Activated CD4-positive, alpha-beta T cell treated with anti-CD3 and anti-CD28 coated beads for 36 hours (primary cell): ENCODE measurements at regions not wholly inside any gene's neighbourhood (a gene's known extent, or its start where the extent isn't known, plus 50 kb on each side); places are given as distances from the start of the nearest gene placed in this dataset.

ENCODE experiments used
- ATAC-seq: fragments of 200-7000 bp; cut with Tn5 transposase; one replicate; pipeline ENCODE4 v1.10.0; 2021; ENCODE audit warnings: mild to moderate bottlenecking, moderate library complexity
- CTCF ChIA-PET: fragments of 350-600 bp; sonication (Branson Sonifier 250); formaldehyde crosslinking; loops from one replicate; lab custom pipeline; 2021; ENCODE audit warnings: antibody characterized with exemption; lab: Charles Lee
- POLR2A ChIA-PET: fragments of 350-600 bp; sonication (Branson Sonifier 250); formaldehyde crosslinking; loops from one replicate; lab custom pipeline; 2021; ENCODE audit warnings: antibody characterized with exemption, inconsistent platforms; lab: Charles Lee
- DNase-seq: peaks from one replicate; pipeline ENCODE4 v3.0.0-alpha.2; 2020
- H3K27ac Mint-ChIP-seq: one replicate; pipeline ENCODE4 v1.8.0; 2021; ENCODE audit warnings: mixed read lengths
- H3K27me3 Mint-ChIP-seq: one replicate; pipeline ENCODE4 v1.8.0; 2021; ENCODE audit warnings: mixed read lengths
- H3K36me3 Mint-ChIP-seq: one replicate; pipeline ENCODE4 v1.8.0; 2021; ENCODE audit warnings: low read depth, mixed read lengths
- H3K4me1 Mint-ChIP-seq: one replicate; pipeline ENCODE4 v1.8.0; 2021; ENCODE audit warnings: mixed read lengths
- H3K4me3 Mint-ChIP-seq: one replicate; pipeline ENCODE4 v1.8.0; 2021; ENCODE audit warnings: mild to moderate bottlenecking, moderate library complexity, mixed read lengths
- H3K9me3 Mint-ChIP-seq: one replicate; pipeline ENCODE4 v1.8.0; 2021; ENCODE audit warnings: low read depth, mixed read lengths
- intact Hi-C, 2 experiments: fragments of 100-400 bp; cut with DNase I in 1 of 2; cut with micrococcal nuclease in 1 of 2; formaldehyde crosslinking; loops; one replicate each; pipeline versions ENCODE4 v1.14.2 to v1.15.1; 2022 to 2024; cut with DNase I, micrococcal nuclease

- ATAC-seq (no peak), DNase-seq (no peak)
- no peak overlapping the region for H3K4me3 Mint-ChIP-seq
- H3K9me3 Mint-ChIP-seq, result peaks cover 6% of the 10 kb centered on the region
- H3K36me3 Mint-ChIP-seq, result peaks cover 2% of the 10 kb centered on the region
- CTCF ChIA-PET, result interaction anchor here (1.0 kb wide), 1 partner anchor 8 kb away, joined by 4 read pairs; no protein-coding TSS in a partner anchor
- H3K4me1 Mint-ChIP-seq, result no peaks in the 10 kb centered on the region
- POLR2A ChIA-PET, result no interaction called here
- no peak overlapping the region for H3K27ac Mint-ChIP-seq
- H3K27me3 Mint-ChIP-seq, result no peaks in the 10 kb centered on the region
- intact Hi-C loops, result no loop called here
These were observed 78.4 kb downstream of the RNASET2 start for GRCh38 chr6:166877906-166878305.

DNA sequence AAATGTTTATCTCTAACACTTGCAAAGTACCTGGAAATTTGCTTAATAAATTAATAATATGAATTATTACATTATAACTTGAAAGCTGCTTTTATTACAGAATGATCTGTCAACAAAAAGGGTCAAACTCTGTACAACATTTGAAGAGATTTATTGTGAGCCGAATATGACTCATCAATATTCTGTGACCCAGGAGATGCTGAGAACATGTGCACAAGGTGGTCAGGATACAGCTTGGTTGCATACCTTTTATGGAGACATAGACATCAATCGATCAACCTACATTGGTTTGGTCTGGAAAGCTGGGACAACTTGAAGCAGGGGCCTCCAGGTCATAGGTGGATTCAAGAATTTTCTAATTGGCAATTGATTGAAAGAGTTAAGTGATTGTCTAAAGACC lies 79.0 kb downstream of the RNASET2 start:
- ATAC-seq (no peak), DNase-seq (no peak)
- H3K4me3 Mint-ChIP-seq, result no peak overlapping the region
- H3K9me3 Mint-ChIP-seq, result peaks cover 3% of the 10 kb centered on the region
- H3K27ac Mint-ChIP-seq, result no peak overlapping the region
- POLR2A ChIA-PET, result no interaction called here
- no peaks in the 10 kb centered on the region for H3K27me3 Mint-ChIP-seq
- CTCF ChIA-PET, result no interaction called here
- intact Hi-C loops, result no loop called here
- H3K36me3 Mint-ChIP-seq, result peaks cover 2% of the 10 kb centered on the region
- no peaks in the 10 kb centered on the region for H3K4me1 Mint-ChIP-seq

GRCh38 chr6:166872531-166873009 lies 83.8 kb downstream of the RNASET2 start:
- intact Hi-C loops, result no loop called here
- peaks cover 2% of the 10 kb centered on the region for H3K9me3 Mint-ChIP-seq
- no peaks in the 10 kb centered on the region for H3K4me1 Mint-ChIP-seq
- ATAC-seq (no peak), DNase-seq (no peak)
- no peak overlapping the region for H3K27ac Mint-ChIP-seq
- ChIA-PET POLR2A (no interaction called here), CTCF (no interaction called here)
- peaks cover 2% of the 10 kb centered on the region for H3K36me3 Mint-ChIP-seq
- H3K4me3 Mint-ChIP-seq, result no peak overlapping the region
- no peaks in the 10 kb centered on the region for H3K27me3 Mint-ChIP-seq

GRCh38 chr6:166870602-166871208 lies 85.6 kb downstream of the RNASET2 start:
- H3K27me3 Mint-ChIP-seq, result no peaks in the 10 kb centered on the region

GRCh38 chr6:166866839-166867637 lies 89.3 kb downstream of the RNASET2 start:
- no peaks in the 10 kb centered on the region for H3K36me3 Mint-ChIP-seq
- DNase-seq (no peak), ATAC-seq (no peak)
- no peak overlapping the region for H3K4me3 Mint-ChIP-seq
- ChIA-PET CTCF (interaction anchor here (1.2 kb wide), 1 partner anchor 123 kb away, joined by 3 read pairs; no protein-coding TSS in a partner anchor), POLR2A (interaction anchor here (0.8 kb wide), 1 partner anchor 29 kb away, joined by 3 read pairs; no protein-coding TSS in a partner anchor)
- H3K9me3 Mint-ChIP-seq, result no peaks in the 10 kb centered on the region
- intact Hi-C loops, result no loop called here
- peaks cover under 1% of the 10 kb centered on the region for H3K4me1 Mint-ChIP-seq
- no peaks in the 10 kb centered on the region for H3K27me3 Mint-ChIP-seq
- no peak overlapping the region for H3K27ac Mint-ChIP-seq

More at GRCh38 chr6:166870602-166871208, 85.6 kb downstream of the RNASET2 start:
- Mint-ChIP-seq H3K4me3 (no peak overlapping the region), H3K36me3 (peaks cover 2% of the 10 kb centered on the region), H3K27ac (no peak overlapping the region), H3K4me1 (no peaks in the 10 kb centered on the region), H3K9me3 (no peaks in the 10 kb centered on the region)
- ChIA-PET CTCF (interaction anchor here (0.9 to 1.3 kb wide), 2 partner anchors 11 to 71 kb away, joined by 3 to 4 read pairs; no protein-coding TSS in a partner anchor), POLR2A (interaction anchor here (0.7 kb wide), 1 partner anchor 81 kb away, joined by 3 read pairs; no protein-coding TSS in a partner anchor)
- DNase-seq, result no peak
- intact Hi-C loops, result no loop called here
- ATAC-seq, result no peak

GRCh38 chr6:166864333-166864732 lies 92.0 kb downstream of the RNASET2 start:
- H3K4me1 Mint-ChIP-seq, result peaks cover 7% of the 10 kb centered on the region
- CTCF ChIA-PET, result interaction anchor here (0.7 to 2.7 kb wide), 3 partner anchors 19 to 224 kb away, joined by 3 to 9 read pairs (median 4); no protein-coding TSS in a partner anchor
- H3K27ac Mint-ChIP-seq, result no peak overlapping the region
- no peaks in the 10 kb centered on the region for H3K36me3 Mint-ChIP-seq
- intact Hi-C loops, result loop anchor here in 1 of 2 experiments (5.0 kb wide), 1 partner anchor 67 kb away; no protein-coding TSS in a partner anchor
- ATAC-seq (no peak), DNase-seq (no peak)
- H3K4me3 Mint-ChIP-seq, result no peak overlapping the region
- H3K9me3 Mint-ChIP-seq, result no peaks in the 10 kb centered on the region
- peaks cover 8% of the 10 kb centered on the region for H3K27me3 Mint-ChIP-seq
- POLR2A ChIA-PET, result no interaction called here

- no peak for ATAC-seq
- Mint-ChIP-seq H3K4me3 (peak overlapping the region; percentile 73), H3K27ac (no peak overlapping the region), H3K4me1 (peaks cover 7% of the 10 kb centered on the region), H3K36me3 (no peaks in the 10 kb centered on the region), H3K9me3 (no peaks in the 10 kb centered on the region), H3K27me3 (peaks cover 8% of the 10 kb centered on the region)
- intact Hi-C loops, result loop anchor here (2.0 to 5.0 kb wide), 2 partner anchors 66 to 76 kb away; no protein-coding TSS in a partner anchor
- POLR2A ChIA-PET, result interaction anchor here (0.7 kb wide), 1 partner anchor 182 kb away, joined by 3 read pairs; no protein-coding TSS in a partner anchor
- DNase-seq, result no peak
- CTCF ChIA-PET, result interaction anchor here (0.6 to 2.7 kb wide), 5 partner anchors 33 to 607 kb away, joined by 3 to 9 read pairs (median 3); no protein-coding TSS in a partner anchor
These were observed 93.3 kb downstream of the RNASET2 start for GRCh38 chr6:166862978-166863530.

DNA sequence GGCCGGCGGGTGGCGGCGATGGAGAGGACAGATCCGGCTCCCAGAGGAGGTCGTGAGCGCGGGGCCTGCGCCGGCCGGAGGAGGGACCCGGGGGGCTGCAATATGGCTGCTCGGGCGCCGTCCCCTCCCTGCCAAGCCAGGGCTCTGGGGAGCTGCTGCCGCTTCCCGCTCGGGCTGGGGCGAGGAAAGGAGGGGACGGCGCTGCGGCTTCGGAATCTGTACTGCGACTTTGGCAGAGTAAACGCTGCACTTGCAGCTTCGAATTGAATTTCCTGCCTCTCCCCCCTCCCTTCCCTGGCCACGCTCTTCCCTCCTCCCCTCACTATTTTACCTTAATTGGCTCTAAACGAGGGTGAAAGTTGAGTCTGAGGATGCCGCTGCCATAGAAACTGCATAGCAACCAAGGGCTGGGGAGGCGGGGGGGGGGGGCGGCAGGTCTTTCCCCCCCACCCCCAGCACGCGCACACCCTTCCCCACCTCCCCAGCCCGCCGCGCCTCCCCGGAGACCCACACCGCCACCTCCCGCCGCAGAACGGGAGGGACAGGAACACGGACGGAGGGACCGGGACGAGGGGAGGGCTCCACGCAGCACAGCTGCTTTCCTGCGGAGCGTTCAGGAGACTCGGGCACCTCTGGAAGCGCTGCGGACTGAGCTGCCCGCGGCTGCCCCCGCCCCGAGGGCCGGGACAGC lies 93.9 kb downstream of the RNASET2 start:
- ATAC-seq (peak; percentile 83), DNase-seq (peak; percentile 57)
- Mint-ChIP-seq H3K4me1 (peaks cover 7% of the 10 kb centered on the region), H3K4me3 (peak overlapping the region; percentile 73), H3K27ac (no peak overlapping the region), H3K9me3 (no peaks in the 10 kb centered on the region), H3K27me3 (peaks cover 8% of the 10 kb centered on the region), H3K36me3 (no peaks in the 10 kb centered on the region)
- intact Hi-C loops, result loop anchor here (2.0 to 5.0 kb wide), 2 partner anchors 65 to 76 kb away; no protein-coding TSS in a partner anchor
- POLR2A ChIA-PET, result interaction anchor here (0.7 kb wide), 1 partner anchor 182 kb away, joined by 3 read pairs; no protein-coding TSS in a partner anchor
- CTCF ChIA-PET, result interaction anchor here (0.6 to 2.7 kb wide), 5 partner anchors 32 to 607 kb away, joined by 3 to 9 read pairs (median 3); no protein-coding TSS in a partner anchor

- no peaks in the 10 kb centered on the region for H3K36me3 Mint-ChIP-seq
- H3K9me3 Mint-ChIP-seq, result no peaks in the 10 kb centered on the region
- peaks cover 8% of the 10 kb centered on the region for H3K27me3 Mint-ChIP-seq
- peak overlapping the region; percentile 73 for H3K4me3 Mint-ChIP-seq
- peaks cover 7% of the 10 kb centered on the region for H3K4me1 Mint-ChIP-seq
- ChIA-PET CTCF (interaction anchor here (2.7 kb wide), 1 partner anchor 87 kb away, joined by 9 read pairs; no protein-coding TSS in a partner anchor), POLR2A (no interaction called here)
- DNase-seq (no peak), ATAC-seq (no peak)
- H3K27ac Mint-ChIP-seq, result peak overlapping the region; percentile 49
- intact Hi-C loops, result loop anchor here (2.0 to 5.0 kb wide), 2 partner anchors 65 to 75 kb away; no protein-coding TSS in a partner anchor
These were observed 94.4 kb downstream of the RNASET2 start for GRCh38 chr6:166861961-166862286.

- H3K9me3 Mint-ChIP-seq, result no peaks in the 10 kb centered on the region
- H3K27ac Mint-ChIP-seq, result no peak overlapping the region
- ATAC-seq, result no peak
- peaks cover 7% of the 10 kb centered on the region for H3K4me1 Mint-ChIP-seq
- intact Hi-C loops, result loop anchor here in 1 of 2 experiments (5.0 kb wide), 1 partner anchor 64 kb away; no protein-coding TSS in a partner anchor
- peaks cover 8% of the 10 kb centered on the region for H3K27me3 Mint-ChIP-seq
- no peak for DNase-seq
- ChIA-PET CTCF (interaction anchor here (2.8 kb wide), 1 partner anchor 86 kb away, joined by 8 read pairs; no protein-coding TSS in a partner anchor), POLR2A (no interaction called here)
- no peak overlapping the region for H3K4me3 Mint-ChIP-seq
- no peaks in the 10 kb centered on the region for H3K36me3 Mint-ChIP-seq
These were observed 95.0 kb downstream of the RNASET2 start for GRCh38 chr6:166861304-166861703.
